Mucosa of descending colon (tissue), 3 donors: ENCODE measurements at regions not wholly inside any gene's neighbourhood (a gene's known extent, or its start where the extent isn't known, plus 50 kb on each side); places are given as distances from the start of the nearest gene placed in this dataset.

Experiments
- ATAC-seq: fragments of 200-7000 bp; cut with Tn5 transposase; one replicate; pipeline ENCODE4 v1.9.1; 2020; ENCODE audit warnings: mild to moderate bottlenecking, moderate library complexity
- DNase-seq, 3 donors: peaks; one replicate each; pipeline ENCODE4 v3.0.0-alpha.2; 2020
- H3K36me3 ChIP-seq: fragments of 200-600 bp; one replicate; pipeline ENCODE4 v1.8.0; 2021; ENCODE audit warnings: low read depth, mild to moderate bottlenecking
- H3K4me1 ChIP-seq: fragments of 200-600 bp; one replicate; pipeline ENCODE4 v1.8.0; 2021; ENCODE audit warnings: low read depth, mild to moderate bottlenecking
- H3K4me3 ChIP-seq: fragments of 200-600 bp; one replicate; pipeline ENCODE4 v1.8.0; 2021; ENCODE audit warnings: mild to moderate bottlenecking
- H3K9me3 ChIP-seq: fragments of 200-600 bp; one replicate; pipeline ENCODE4 v1.8.0; 2021; ENCODE audit warnings: mild to moderate bottlenecking
- CTCF ChIP-seq: fragments of 200-600 bp; IDR thresholded peaks from one replicate; pipeline ENCODE4 v1.8.0; 2022; ENCODE audit warnings: antibody characterized with exemption, mild to moderate bottlenecking
- intact Hi-C, 2 donors: fragments of 100-400 bp; cut with DNase I in 1 of 2; cut with micrococcal nuclease in 1 of 2; formaldehyde crosslinking; loops; one replicate each; pipeline versions ENCODE4 v1.11.0 to v1.11.1; 2022; cut with DNase I, micrococcal nuclease
- donor health status: DM: no; HTN: no; CAD: no; lungs with moderate emphysema.
- donor health status: DM: no; HTN: no; CAD: no.
- donor health status: DM: no; HTN: yes; CAD: no.

- intact Hi-C loops = no loop called here
- no peak for TF ChIP-seq CTCF
- no peaks in the 10 kb centered on the region for H3K9me3 ChIP-seq
- DNase-seq = no peak
- no peak for ATAC-seq
- H3K4me3 ChIP-seq = no peak overlapping the region
- no peaks in the 10 kb centered on the region for H3K4me1 ChIP-seq
- no peaks in the 10 kb centered on the region for H3K36me3 ChIP-seq
Measured at GRCh38 chr10:91049296-91049987, 128.6 kb upstream of the ANKRD1 start.

GRCh38 chr10:91049988-91050360 lies 129.1 kb upstream of the ANKRD1 start:
- ATAC-seq (no peak), DNase-seq (no peak)
- no peak overlapping the region for H3K4me3 ChIP-seq
- intact Hi-C loops = no loop called here
- TF ChIP-seq CTCF = no peak
- no peaks in the 10 kb centered on the region for H3K36me3 ChIP-seq
- no peaks in the 10 kb centered on the region for H3K9me3 ChIP-seq
- H3K4me1 ChIP-seq = no peaks in the 10 kb centered on the region

- intact Hi-C loops = no loop called here
- H3K4me3 ChIP-seq = no peak overlapping the region
- H3K4me1 ChIP-seq = no peaks in the 10 kb centered on the region
- no peaks in the 10 kb centered on the region for H3K9me3 ChIP-seq
- no peak for DNase-seq
- no peak for ATAC-seq
- H3K36me3 ChIP-seq = no peaks in the 10 kb centered on the region
- TF ChIP-seq CTCF = no peak
Measured at GRCh38 chr10:91050371-91051034, 129.6 kb upstream of the ANKRD1 start.

DNA sequence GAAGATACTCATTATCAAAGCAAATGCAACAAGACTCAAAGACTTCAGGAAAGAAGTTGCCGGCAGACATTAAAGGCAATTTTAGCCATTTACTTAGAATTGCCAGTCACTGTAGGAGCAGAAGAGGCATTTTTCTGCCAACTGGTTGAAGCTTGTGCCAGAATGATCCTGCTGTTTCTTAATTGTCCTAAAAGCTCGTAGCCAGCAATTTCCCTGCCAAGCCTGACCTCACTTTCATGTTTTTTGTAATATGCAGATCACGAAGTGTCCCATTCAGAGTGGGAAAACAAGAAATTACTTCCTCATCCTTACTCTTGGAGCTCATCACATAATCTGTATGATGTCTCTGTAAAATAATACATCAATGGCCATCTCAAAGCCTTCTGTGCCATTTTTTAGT lies 130.9 kb upstream of the ANKRD1 start:
- H3K4me3 ChIP-seq = no peak overlapping the region
- ATAC-seq (no peak), DNase-seq (peak in 1 of 3 donors; percentile 17)
- intact Hi-C loops = no loop called here
- no peaks in the 10 kb centered on the region for H3K4me1 ChIP-seq
- no peak for TF ChIP-seq CTCF
- no peaks in the 10 kb centered on the region for H3K9me3 ChIP-seq
- no peaks in the 10 kb centered on the region for H3K36me3 ChIP-seq

DNA sequence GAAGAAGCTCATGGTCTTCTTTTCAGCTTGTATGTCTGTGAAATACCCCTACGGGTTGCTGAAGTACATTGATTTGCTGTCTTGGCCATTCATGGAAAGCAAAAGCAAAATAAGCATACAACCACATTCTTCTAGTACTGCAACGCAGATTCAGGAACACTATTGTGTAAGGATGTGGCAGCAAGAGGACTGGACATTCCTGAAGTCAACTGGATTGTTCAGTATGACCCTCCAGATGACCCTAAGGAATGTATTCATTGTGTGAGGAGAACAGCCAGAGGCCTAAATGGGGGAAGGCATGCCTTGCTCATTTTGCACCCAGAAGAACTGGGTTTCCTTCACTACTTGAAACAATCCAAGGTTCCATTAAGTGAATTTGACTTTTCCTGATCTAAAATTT lies 133.4 kb upstream of the ANKRD1 start:
- H3K36me3 ChIP-seq = no peaks in the 10 kb centered on the region
- H3K9me3 ChIP-seq = no peaks in the 10 kb centered on the region
- DNase-seq (no peak), ATAC-seq (no peak)
- intact Hi-C loops = no loop called here
- no peak overlapping the region for H3K4me3 ChIP-seq
- TF ChIP-seq CTCF = no peak
- H3K4me1 ChIP-seq = no peaks in the 10 kb centered on the region
